Gastrocnemius medialis (tissue), 4 donors: ENCODE measurements at regions not wholly inside any gene's neighbourhood (a gene's known extent, or its start where the extent isn't known, plus 50 kb on each side); places are given as distances from the start of the nearest gene placed in this dataset.

ENCODE experiments used
- POLR2A ChIP-seq, 2 donors: fragments of 450-650 bp; IDR thresholded peaks; one replicate each; pipeline ENCODE4 v1.6.1; 2017; ENCODE audit warnings: antibody characterized with exemption in 2 of 2, mild to moderate bottlenecking in 2 of 2, moderate library complexity in 2 of 2
- TF ChIP-seq, protein P1 (sequence below), 5 experiments: fragments of 450-650 bp in 3 of 5; fragments of 200-600 bp in 2 of 5; sonication (generic) in 2 of 5; IDR thresholded peaks in 4 of 5; conservative IDR thresholded peaks in 1 of 5; 1 replicate in 4 of 5; 2 replicates in 1 of 5; pipeline ENCODE4 v1.5.1; 2016 to 2019; ENCODE audit warnings: antibody characterized with exemption in 5 of 5, mild to moderate bottlenecking in 3 of 5, moderate library complexity in 3 of 5

DNA sequence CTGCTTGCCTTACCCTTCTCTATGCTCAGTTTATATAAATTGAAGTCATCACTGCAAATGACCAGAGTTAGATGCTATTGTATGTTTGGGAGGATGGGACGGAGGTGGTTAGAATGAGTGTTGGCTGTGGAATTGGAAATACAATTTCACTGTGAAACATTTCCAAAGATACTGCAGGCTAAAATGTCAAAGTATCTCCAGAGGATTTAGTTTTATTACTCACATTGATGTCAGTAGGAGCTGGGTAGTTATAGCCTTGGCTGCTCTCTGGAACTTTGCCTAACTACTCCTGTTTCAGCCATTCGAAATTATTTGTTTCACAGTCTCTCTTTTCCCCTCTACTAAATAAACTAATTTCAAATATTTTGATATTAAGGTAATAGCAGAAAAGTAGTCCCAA lies 92.6 kb upstream of the PPP3CA start:
- TF ChIP-seq, protein P1, sequence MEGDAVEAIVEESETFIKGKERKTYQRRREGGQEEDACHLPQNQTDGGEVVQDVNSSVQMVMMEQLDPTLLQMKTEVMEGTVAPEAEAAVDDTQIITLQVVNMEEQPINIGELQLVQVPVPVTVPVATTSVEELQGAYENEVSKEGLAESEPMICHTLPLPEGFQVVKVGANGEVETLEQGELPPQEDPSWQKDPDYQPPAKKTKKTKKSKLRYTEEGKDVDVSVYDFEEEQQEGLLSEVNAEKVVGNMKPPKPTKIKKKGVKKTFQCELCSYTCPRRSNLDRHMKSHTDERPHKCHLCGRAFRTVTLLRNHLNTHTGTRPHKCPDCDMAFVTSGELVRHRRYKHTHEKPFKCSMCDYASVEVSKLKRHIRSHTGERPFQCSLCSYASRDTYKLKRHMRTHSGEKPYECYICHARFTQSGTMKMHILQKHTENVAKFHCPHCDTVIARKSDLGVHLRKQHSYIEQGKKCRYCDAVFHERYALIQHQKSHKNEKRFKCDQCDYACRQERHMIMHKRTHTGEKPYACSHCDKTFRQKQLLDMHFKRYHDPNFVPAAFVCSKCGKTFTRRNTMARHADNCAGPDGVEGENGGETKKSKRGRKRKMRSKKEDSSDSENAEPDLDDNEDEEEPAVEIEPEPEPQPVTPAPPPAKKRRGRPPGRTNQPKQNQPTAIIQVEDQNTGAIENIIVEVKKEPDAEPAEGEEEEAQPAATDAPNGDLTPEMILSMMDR (IDR thresholded peaks at IDR 0.05 in 4 of 5, conservative IDR thresholded peaks at IDR 0.05 in 1 of 5) = no peak
- TF ChIP-seq POLR2A (IDR thresholded peaks at IDR 0.05) = no peak
